Skeletal muscle satellite cell (primary cell): ENCODE measurements at regions not wholly inside any gene's neighbourhood (a gene's known extent, or its start where the extent isn't known, plus 50 kb on each side); places are given as distances from the start of the nearest gene placed in this dataset.

ENCODE experiments used
- H3K27me3 ChIP-seq: 2 replicates; pipeline ENCODE4 v1.7.0; 2013; ENCODE audit warnings: low read length; ENCODE audit not compliant: control insufficient read depth, insufficient read depth
- H3K36me3 ChIP-seq: 2 replicates; pipeline ENCODE4 v1.7.0; 2013; ENCODE audit warnings: mild to moderate bottlenecking, control low read depth, low read length; ENCODE audit not compliant: insufficient read depth
- H3K4me1 ChIP-seq: 2 replicates; pipeline ENCODE4 v1.7.0; 2013; ENCODE audit warnings: low read length; ENCODE audit not compliant: control insufficient read depth, insufficient read depth
- H3K4me2 ChIP-seq: 2 replicates; pipeline ENCODE4 v1.7.0; 2013; ENCODE audit warnings: mild to moderate bottlenecking, low read length
- H3K4me3 ChIP-seq: 2 replicates; pipeline ENCODE4 v1.7.0; 2013; ENCODE audit warnings: low read length
- H3K9ac ChIP-seq: 2 replicates; pipeline ENCODE4 v1.7.0; 2013; ENCODE audit warnings: mild to moderate bottlenecking, low read depth, low read length, moderate library complexity
- H3K9me3 ChIP-seq: replicated peaks from 2 replicates; pipeline ENCODE4 v1.7.0; 2013; ENCODE audit warnings: mild to moderate bottlenecking, control low read depth, low read length

DNA sequence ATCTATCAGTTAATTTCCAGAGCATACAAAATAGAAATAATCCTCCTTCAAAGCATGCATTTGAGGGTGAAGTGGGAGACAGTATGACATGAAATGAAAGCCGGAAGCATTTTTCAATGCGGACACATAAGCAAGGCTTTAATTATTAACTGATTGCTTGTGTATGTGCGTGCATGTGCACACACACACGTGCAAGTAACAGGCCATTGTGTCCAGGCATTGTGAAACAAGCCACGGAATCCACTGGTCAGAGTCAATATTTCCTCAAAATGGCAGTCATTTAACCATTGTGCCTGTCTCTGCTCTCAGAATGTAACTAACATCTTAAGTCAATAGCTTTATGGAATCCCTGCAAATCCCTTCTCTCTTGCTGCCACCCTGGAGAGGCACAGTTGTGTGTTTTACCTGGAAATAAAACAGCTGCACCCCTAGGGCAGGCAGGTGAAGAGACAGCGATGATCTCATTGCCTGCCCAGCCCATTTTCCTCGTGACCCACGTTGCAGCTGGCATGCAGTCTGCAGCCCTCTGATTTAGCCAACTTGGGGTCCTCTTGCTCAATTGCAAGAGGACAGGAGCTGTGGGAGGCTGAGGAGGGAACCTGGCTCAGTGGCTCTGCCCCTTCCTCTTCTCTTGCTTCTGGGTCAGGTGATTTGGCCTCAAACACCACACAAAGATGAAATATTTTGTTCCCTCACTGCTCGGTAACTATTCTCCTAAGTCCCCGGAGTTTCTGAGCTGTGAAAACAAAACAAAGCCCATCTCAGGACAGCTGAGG lies 500.9 kb upstream of the ZMIZ1 start:
- Histone ChIP-seq H3K9ac (no peak overlapping the region), H3K27me3 (peaks cover 63% of the 10 kb centered on the region), H3K4me3 (no peak overlapping the region), H3K4me1 (no peaks in the 10 kb centered on the region), H3K36me3 (no peaks in the 10 kb centered on the region), H3K4me2 (no peak overlapping the region), H3K9me3 (no peaks in the 10 kb centered on the region)

DNA sequence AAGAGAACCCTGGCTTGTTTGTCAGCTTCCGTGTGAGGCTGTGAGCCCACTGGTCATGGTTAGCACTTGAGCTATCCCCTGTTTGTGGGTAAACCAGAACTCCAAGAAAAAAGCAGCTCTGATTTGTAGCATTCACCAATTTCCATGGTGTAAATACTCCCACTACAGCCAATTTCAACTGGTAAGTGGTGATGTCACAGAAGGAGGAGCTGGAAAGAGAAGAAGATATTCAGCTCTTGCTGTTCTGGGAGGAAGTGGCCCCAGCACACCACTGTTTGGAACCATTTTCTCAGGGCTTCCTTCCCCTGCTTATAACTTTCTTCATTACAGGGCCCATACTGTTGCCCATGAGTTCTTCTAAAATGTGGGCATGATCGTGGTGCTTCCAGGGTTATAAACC lies 500.1 kb upstream of the ZMIZ1 start:
- H3K27me3 ChIP-seq: peaks cover 66% of the 10 kb centered on the region

DNA sequence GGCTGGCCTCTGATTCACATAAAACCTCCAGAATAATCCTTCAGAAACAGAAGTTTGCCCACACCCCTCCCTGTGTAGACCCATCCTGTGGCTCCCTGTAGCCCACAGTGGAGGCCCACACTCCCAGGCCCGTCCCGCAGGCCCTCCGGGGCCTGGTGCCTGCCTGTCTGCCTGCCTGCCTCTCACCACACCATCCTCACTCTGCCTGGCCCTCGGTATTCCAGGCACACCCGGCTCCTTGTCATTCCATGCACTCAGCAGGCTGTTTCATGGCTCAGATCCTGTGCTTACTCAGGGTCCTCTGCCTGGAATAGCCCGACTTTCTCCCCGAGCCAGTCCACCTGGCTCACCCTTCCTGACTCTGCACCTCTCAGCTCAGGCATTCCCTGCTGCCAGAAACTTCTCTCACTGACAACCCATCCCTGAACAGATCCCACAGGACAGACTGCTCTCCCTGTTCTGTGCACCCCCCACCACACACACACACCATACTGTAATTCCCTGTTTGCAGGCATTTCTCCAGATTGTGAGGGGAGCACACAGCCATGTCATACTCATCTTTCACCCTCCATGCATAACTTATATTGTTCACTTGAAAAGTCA lies 498.0 kb upstream of the ZMIZ1 start:
- Histone ChIP-seq H3K9ac (no peak overlapping the region), H3K4me3 (no peak overlapping the region), H3K27me3 (peaks cover 57% of the 10 kb centered on the region)

More for the DNA sequence above, 500.1 kb upstream of the ZMIZ1 start:
- Histone ChIP-seq H3K4me1 (no peaks in the 10 kb centered on the region), H3K4me3 (no peak overlapping the region), H3K9ac (no peak overlapping the region), H3K9me3 (no peaks in the 10 kb centered on the region), H3K4me2 (no peak overlapping the region), H3K36me3 (no peaks in the 10 kb centered on the region)

DNA sequence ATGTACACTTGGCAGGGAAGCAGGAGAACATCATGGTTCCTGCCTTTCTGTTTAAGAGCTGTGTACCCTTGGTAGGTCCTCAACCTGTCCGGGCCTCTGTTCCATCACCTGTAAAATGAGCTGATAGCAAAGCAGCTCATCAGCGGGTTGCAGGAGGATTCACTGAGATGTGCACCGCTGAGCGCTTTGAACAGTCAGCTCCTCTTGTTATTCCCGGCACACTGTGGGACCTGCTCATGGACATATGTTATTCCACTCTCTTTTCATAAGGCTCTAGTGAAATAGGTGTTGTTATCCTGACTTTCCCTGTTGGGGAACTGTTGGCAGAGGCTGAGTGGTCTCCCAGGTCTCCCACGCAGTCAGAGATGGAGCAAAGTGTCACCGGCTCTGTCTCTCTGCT lies 497.5 kb upstream of the ZMIZ1 start:
- no peak overlapping the region for H3K9ac ChIP-seq
- no peaks in the 10 kb centered on the region for H3K4me1 ChIP-seq
- H3K36me3 ChIP-seq: no peaks in the 10 kb centered on the region
- no peaks in the 10 kb centered on the region for H3K9me3 ChIP-seq
- peaks cover 60% of the 10 kb centered on the region for H3K27me3 ChIP-seq
- H3K4me2 ChIP-seq: no peak overlapping the region
- H3K4me3 ChIP-seq: no peak overlapping the region

More for the DNA sequence above, 498.0 kb upstream of the ZMIZ1 start:
- H3K4me1 ChIP-seq: no peaks in the 10 kb centered on the region
- no peak overlapping the region for H3K4me2 ChIP-seq
- H3K9me3 ChIP-seq: no peaks in the 10 kb centered on the region
- H3K36me3 ChIP-seq: no peaks in the 10 kb centered on the region

- H3K4me2 ChIP-seq: no peak overlapping the region
- no peaks in the 10 kb centered on the region for H3K4me1 ChIP-seq
- peaks cover 60% of the 10 kb centered on the region for H3K27me3 ChIP-seq
- no peaks in the 10 kb centered on the region for H3K9me3 ChIP-seq
- H3K4me3 ChIP-seq: no peak overlapping the region
- H3K36me3 ChIP-seq: no peaks in the 10 kb centered on the region
- no peak overlapping the region for H3K9ac ChIP-seq
These were observed 496.9 kb upstream of the ZMIZ1 start for GRCh38 chr10:78571891-78572290.

DNA sequence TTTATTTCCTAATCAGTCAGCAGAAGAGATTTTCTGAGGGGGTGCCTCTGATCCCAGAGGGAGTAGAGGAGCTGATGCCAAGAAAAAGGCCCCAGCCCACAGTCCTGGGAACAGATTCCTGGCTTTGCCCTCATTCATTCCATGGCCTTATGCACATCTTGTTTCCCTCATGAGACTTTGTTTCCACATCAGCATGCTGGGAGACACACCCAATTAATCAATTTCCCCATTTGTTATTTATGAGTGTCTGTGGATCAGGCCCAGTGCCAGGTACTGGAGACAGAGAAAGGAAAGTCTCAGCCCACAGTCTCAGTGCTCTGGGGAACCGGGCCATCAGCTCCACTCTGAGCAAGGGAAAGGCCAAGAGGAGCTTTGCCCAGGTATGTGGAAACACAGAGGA lies 496.2 kb upstream of the ZMIZ1 start:
- Histone ChIP-seq H3K9me3 (no peaks in the 10 kb centered on the region), H3K27me3 (peaks cover 60% of the 10 kb centered on the region), H3K4me2 (no peak overlapping the region), H3K4me3 (no peak overlapping the region), H3K36me3 (no peaks in the 10 kb centered on the region), H3K4me1 (no peaks in the 10 kb centered on the region), H3K9ac (no peak overlapping the region)

DNA sequence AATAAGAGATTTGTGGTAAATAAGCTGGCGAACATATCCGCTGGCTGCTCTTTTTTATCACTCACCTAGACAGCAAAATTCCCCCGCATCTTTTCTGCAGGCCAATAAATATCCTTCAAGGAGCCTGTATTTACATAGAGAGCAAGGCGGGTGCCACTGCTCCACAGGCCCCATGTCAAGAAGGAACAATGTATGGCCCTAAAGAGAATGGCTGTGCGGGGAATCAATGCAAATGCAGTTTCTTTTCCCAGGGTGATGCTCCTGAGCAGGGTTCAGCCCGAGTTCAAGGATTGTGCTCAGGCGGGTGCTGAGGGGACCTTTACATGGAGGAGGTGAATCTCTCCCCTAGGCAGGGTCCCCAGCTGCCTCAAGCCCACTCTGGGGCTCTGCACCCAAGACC lies 494.2 kb upstream of the ZMIZ1 start:
- Histone ChIP-seq H3K27me3 (peaks cover 53% of the 10 kb centered on the region), H3K36me3 (no peaks in the 10 kb centered on the region), H3K4me2 (no peak overlapping the region), H3K4me3 (no peak overlapping the region), H3K9me3 (no peaks in the 10 kb centered on the region), H3K4me1 (no peaks in the 10 kb centered on the region), H3K9ac (no peak overlapping the region)

GRCh38 chr10:78575400-78575799 lies 493.4 kb upstream of the ZMIZ1 start:
- no peak overlapping the region for H3K9ac ChIP-seq
- H3K36me3 ChIP-seq: no peaks in the 10 kb centered on the region
- no peak overlapping the region for H3K4me2 ChIP-seq
- no peaks in the 10 kb centered on the region for H3K9me3 ChIP-seq
- H3K27me3 ChIP-seq: peaks cover 48% of the 10 kb centered on the region
- H3K4me1 ChIP-seq: no peaks in the 10 kb centered on the region
- no peak overlapping the region for H3K4me3 ChIP-seq

GRCh38 chr10:78576276-78576675 lies 492.5 kb upstream of the ZMIZ1 start:
- Histone ChIP-seq H3K4me1 (no peaks in the 10 kb centered on the region), H3K27me3 (peaks cover 57% of the 10 kb centered on the region), H3K4me2 (no peak overlapping the region), H3K4me3 (no peak overlapping the region), H3K36me3 (no peaks in the 10 kb centered on the region), H3K9me3 (no peaks in the 10 kb centered on the region), H3K9ac (no peak overlapping the region)

- Histone ChIP-seq H3K4me2 (no peak overlapping the region), H3K36me3 (no peaks in the 10 kb centered on the region)
These were observed 491.1 kb upstream of the ZMIZ1 start for GRCh38 chr10:78577712-78578111.

GRCh38 chr10:78578929-78579328 lies 489.8 kb upstream of the ZMIZ1 start:
- Histone ChIP-seq H3K9me3 (no peaks in the 10 kb centered on the region), H3K4me2 (no peak overlapping the region), H3K27me3 (peaks cover 69% of the 10 kb centered on the region), H3K9ac (no peak overlapping the region), H3K4me1 (no peaks in the 10 kb centered on the region), H3K36me3 (no peaks in the 10 kb centered on the region), H3K4me3 (no peak overlapping the region)

More at GRCh38 chr10:78577712-78578111, 491.1 kb upstream of the ZMIZ1 start:
- Histone ChIP-seq H3K4me1 (no peaks in the 10 kb centered on the region), H3K9me3 (no peaks in the 10 kb centered on the region), H3K9ac (no peak overlapping the region), H3K4me3 (no peak overlapping the region), H3K27me3 (peaks cover 67% of the 10 kb centered on the region)

DNA sequence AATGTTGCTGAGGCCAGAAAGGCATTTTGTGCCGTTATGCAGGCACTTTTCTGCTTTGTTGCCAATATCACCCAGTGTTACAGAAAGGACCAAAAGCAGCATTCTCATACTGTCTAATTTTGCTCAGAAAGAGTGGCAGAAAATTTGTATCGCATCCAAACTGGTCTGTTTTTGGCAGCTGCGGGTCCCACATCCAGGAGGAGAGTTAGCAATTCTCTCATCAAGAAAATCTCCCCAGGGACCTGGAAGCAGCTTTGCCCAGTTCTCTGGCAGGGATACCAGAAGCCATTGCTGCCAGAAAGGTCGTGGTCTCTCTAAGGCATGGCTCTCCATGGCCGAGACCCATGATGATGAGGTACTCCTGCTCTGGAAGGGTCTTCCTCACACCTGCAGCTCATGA lies 489.2 kb upstream of the ZMIZ1 start:
- Histone ChIP-seq H3K36me3 (no peaks in the 10 kb centered on the region), H3K4me3 (no peak overlapping the region), H3K27me3 (peaks cover 72% of the 10 kb centered on the region), H3K4me2 (no peak overlapping the region), H3K4me1 (no peaks in the 10 kb centered on the region), H3K9me3 (no peaks in the 10 kb centered on the region), H3K9ac (no peak overlapping the region)
